Stimulated activated CD4-positive, alpha-beta T cell treated with anti-CD3 and anti-CD28 coated beads, TNF-alpha, amount 100 ng/mL, for 4 hours (primary cell): ENCODE measurements at regions not wholly inside any gene's neighbourhood (a gene's known extent, or its start where the extent isn't known, plus 50 kb on each side); places are given as distances from the start of the nearest gene placed in this dataset.

Source experiments
- DNase-seq, 3 experiments: peaks; one replicate each; pipeline ENCODE4 v3.0.0-alpha.2; 2020; ENCODE audit warnings: low read depth in 3 of 3

GRCh38 chr18:71523483-71524435 lies 1020.4 kb downstream of the CBLN2 start:
- no peak for DNase-seq

- no peak for DNase-seq
Observed at GRCh38 chr18:71505526-71505925, 1038.6 kb downstream of the CBLN2 start.

GRCh38 chr18:71503222-71503621 lies 1040.9 kb downstream of the CBLN2 start:
- DNase-seq, result no peak

GRCh38 chr18:71485611-71486010 lies 1058.5 kb downstream of the CBLN2 start:
- no peak for DNase-seq

- DNase-seq, result no peak
Observed at GRCh38 chr18:71471963-71472725, 1072.0 kb downstream of the CBLN2 start.

DNA sequence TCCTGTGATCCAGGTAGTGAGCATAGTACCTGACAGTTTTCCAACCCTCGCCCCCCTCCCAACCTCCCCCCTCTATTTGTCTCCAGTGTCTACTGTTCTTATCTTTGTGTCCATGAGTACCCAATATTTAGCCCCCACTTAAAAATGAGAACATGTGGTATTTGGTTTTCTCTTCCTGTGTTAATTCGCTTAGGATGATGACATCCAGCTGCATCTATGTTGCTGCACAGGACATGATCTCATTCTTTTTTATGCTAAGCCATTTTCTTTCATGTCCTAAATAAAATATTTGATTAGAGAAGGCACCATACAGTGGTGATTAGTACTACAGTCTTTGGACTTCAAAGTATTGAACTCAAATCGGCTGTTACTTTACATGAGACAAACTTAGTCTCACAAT lies 1087.9 kb downstream of the CBLN2 start:
- no peak for DNase-seq

DNA sequence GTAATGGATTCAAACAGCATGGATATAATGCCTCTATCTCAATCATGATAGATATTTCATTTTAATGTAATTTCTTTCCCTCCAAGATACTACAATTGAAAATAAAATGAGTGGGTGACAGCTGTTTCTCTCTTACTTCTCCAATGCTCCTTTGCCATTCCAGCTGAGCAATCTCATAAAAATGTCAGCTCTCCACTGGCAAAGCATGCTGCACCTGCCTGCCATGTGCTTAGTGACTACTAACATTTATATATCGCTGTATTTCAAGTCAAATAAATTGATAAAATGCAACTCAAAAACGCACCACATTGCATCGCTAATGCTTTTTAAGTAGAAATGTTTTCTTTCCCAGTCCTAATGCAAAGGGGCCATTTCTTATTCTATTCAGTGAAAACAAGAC lies 1093.9 kb downstream of the CBLN2 start:
- no peak for DNase-seq

GRCh38 chr18:71443706-71444480 lies 1100.2 kb downstream of the CBLN2 start:
- no peak for DNase-seq

- no peak for DNase-seq
Observed at GRCh38 chr18:71442731-71443141, 1101.4 kb downstream of the CBLN2 start.

DNA sequence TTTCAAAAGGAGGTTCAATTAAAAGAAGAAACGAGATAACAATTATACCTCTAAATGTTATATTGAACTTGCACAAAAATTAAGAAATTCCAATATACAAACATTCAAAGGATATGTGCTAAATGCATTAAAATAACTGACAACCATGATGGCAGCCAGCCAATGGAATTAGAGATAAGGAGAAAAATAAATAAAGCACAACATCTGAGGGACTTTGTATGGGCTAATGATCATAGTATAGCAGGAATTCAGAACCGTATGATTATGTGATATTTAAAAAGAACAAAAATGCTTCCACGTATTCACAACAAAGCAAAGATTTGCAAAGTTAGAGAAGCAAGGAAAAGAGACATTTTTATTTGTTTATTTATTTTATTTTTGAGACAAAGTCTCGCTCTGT lies 1103.0 kb downstream of the CBLN2 start:
- no peak for DNase-seq

DNA sequence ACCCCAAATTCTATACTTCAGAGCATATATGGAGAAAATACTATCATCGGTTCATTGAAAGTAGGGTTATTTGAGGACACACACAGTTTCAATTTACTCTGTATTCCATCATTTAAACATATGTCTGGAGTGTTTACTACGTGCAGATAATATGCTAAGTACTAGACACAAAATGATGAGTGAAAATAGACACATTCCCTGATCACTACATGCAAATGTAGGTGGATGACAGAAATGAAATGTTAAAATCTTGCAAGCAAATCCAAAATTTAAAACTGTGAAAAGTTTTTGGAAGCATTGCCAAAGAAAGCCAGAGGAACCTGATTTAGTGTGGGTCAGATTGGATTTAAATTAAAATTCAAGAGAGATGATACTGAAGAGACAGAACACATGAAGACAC lies 1106.6 kb downstream of the CBLN2 start:
- DNase-seq, result no peak

- DNase-seq, result no peak
Observed at GRCh38 chr18:71433373-71433772, 1110.8 kb downstream of the CBLN2 start.

GRCh38 chr18:71431689-71432088 lies 1112.5 kb downstream of the CBLN2 start:
- no peak for DNase-seq

DNA sequence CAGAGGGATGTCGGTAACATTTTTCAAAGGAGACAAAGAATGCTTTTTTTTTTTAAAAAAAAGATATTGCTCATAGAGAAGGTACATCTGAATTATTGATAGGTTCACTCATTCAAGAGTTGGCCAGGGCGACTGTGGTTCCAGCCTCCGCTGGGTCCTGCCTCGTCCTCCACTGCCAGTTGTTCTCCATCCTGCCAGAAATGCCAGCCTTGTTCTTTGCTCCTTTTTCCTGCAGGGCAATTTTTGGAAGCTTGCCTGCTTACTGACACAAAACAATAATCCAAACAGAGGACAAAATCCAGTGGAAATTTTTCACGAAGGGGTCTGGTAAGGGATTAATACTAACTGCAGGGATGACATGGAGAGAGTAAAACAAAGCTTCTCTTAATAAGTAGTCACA lies 1113.0 kb downstream of the CBLN2 start:
- no peak for DNase-seq

DNA sequence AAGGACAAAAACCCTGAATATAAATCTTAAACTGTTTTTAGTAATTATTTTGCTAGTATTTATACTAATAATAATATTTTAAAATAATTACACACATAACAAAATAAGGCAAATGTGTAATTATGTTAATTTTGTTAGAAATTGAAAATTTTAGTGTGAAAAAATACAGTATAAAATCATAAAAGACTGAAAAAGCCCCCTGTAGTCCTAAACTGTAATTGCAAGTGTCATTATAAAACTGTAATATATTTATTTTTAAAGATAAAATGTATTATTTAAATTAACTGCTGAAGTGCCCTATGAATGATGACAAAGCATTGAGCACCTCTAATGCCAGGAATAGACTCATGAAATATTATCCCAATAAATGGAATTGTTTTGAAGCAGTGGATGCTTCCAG lies 1117.7 kb downstream of the CBLN2 start:
- DNase-seq, result no peak

- no peak for DNase-seq
Observed at GRCh38 chr18:71405169-71405809, 1116.4 kb downstream of the SOCS6 start.

- DNase-seq, result no peak
Observed at GRCh38 chr18:71403501-71403900, 1114.7 kb downstream of the SOCS6 start.

DNA sequence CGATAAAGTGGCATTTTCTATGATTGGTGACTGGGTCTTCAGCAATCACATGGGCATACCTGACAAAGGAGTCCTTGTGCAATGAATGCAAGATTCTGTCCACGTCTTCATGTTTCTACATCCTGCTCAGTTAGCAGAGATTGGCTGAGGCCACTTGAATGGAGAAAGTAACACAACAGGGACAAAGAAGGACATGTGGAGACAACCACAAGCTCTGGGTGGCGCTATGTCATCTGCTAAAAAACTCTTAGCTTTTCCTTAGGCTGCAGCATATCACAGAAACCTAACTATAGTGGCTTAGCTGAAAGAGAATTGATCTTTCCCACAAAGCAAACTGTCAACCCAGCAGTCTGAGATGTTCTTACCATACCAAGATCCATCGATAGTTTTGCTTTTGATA lies 1109.7 kb downstream of the SOCS6 start:
- no peak for DNase-seq

DNA sequence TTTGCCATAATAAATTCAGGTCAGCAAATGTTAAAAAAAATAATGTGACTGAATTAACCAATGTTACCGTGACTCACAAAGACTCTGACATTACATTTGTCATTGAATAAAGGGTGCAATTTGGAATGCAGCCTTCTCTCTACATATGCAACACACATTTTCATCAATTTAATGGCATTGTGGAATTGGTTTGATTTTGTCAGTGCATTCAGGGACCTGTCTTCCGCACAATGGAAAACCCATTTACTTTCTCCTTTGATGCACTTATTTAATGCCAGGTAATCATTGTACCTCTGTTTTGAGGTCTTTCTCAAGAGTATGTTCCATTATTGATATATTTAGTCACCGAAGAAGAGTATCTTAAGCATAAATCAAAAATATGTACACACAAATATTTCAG lies 1099.3 kb downstream of the SOCS6 start:
- DNase-seq, result no peak

DNA sequence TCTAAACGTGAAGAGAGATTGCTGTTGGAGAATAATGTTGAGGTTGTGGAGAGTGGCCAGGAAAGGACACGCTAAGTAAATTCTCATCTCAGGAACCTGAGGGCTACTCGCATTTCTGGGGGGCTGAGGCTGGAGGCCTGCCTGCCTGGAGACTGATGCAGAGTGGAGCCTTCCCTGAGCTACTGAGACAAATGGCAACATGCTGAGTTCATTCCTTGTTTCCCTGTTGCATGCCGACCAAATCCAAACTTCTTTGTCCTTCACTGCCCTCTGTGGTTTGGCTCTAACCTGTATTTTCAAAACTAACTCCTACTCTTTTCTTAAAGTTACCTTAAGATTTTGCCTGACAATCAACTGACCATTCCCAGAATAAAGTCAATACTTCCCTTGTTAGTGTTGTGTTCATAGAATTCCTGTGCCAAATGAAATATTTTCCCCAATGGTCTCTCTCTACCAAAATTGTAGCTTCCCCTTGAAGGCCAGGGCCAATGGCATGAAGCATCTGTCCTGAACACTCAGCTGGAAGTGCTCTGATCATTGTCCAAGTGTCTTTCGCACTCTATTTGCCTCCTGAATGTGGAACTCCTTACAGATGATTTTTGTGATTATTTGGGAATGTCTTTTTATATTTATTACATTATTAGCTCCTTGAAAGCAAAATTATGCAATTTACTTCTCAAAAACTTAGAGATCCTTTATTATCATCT lies 1085.6 kb downstream of the SOCS6 start:
- no peak for DNase-seq
